GM12878 (cell line): ENCODE measurements at regions not wholly inside any gene's neighbourhood (a gene's known extent, or its start where the extent isn't known, plus 50 kb on each side); places are given as distances from the start of the nearest gene placed in this dataset.

Source experiments
- ATAC-seq: fragments of 200-7000 bp; cut with Tn5 transposase; 3 replicates; pipeline ENCODE4 v1.9.1; 2020; ENCODE audit warnings: mild to moderate bottlenecking, moderate library complexity
- BruUV-seq: library from RNA; stranded (reverse); fragments of 400-500 nt; replicated peaks from 2 replicates; lab custom pipeline; 2021; lab: Mats Ljungman, UMichigan
- CTCF ChIA-PET: fragments of 300-600 bp; sonication (Branson Sonifier 250); formaldehyde crosslinking; extraction: SDS; loops from one replicate; lab custom pipeline; 2021; ENCODE audit warnings: inconsistent platforms; lab: Yijun Ruan, JAX
- POLR2A ChIA-PET: fragments of 350-600 bp; formaldehyde crosslinking; extraction: SDS; loops from one replicate; lab custom pipeline; 2021; ENCODE audit warnings: inconsistent platforms; lab: Charles Lee
- RAD21 ChIA-PET: fragments of 300-600 bp; sonication (Branson Sonifier 250); formaldehyde crosslinking; loops from one replicate; lab custom pipeline; 2023; ENCODE audit warnings: antibody characterized with exemption; ENCODE audit not compliant: unreplicated experiment; lab: Charles Lee
- SMC1A ChIA-PET: fragments of 300-600 bp; sonication (Branson Sonifier 250); formaldehyde crosslinking; loops from one replicate; lab custom pipeline; 2023; ENCODE audit not compliant: unreplicated experiment, uncharacterized antibody; lab: Charles Lee
- DNase-seq: peaks from one replicate; pipeline ENCODE4 v3.0.0-alpha.2; 2011; ENCODE audit warnings: low read depth, low spot score
- FAIRE-seq: peaks from 3 replicates; lab custom pipeline; 2011; peaks lifted over from hg19 to GRCh38; lab: Jason Lieb, UNC
- H2AFZ ChIP-seq: 2 replicates; pipeline ENCODE4 v1.6.0; 2011; ENCODE audit warnings: low read depth, low read length, control low read depth; ENCODE audit not compliant: control insufficient read depth
- H3K27ac ChIP-seq: 2 replicates; pipeline ENCODE4 v1.5.1; 2011; ENCODE audit warnings: control low read depth; ENCODE audit not compliant: control insufficient read depth, insufficient read depth
- H3K27me3 ChIP-seq, 2 experiments: replicated peaks in 1 of 2; 2 replicates each; pipeline versions ENCODE4 v1.6.0 to v1.6.1; 2011; ENCODE audit warnings: low read length in 1 of 2; ENCODE audit not compliant: control insufficient read depth in 2 of 2, insufficient read depth in 2 of 2
- H3K36me3 ChIP-seq, 2 experiments: 2 replicates each; pipeline ENCODE4 v1.5.1; 2011; ENCODE audit warnings: low read length in 1 of 2; ENCODE audit not compliant: control insufficient read depth in 2 of 2, insufficient read depth in 2 of 2
- H3K4me1 ChIP-seq: 2 replicates; pipeline ENCODE4 v1.6.1; 2011; ENCODE audit warnings: mild to moderate bottlenecking, low read length, moderate library complexity, mixed read lengths; ENCODE audit not compliant: control insufficient read depth, insufficient read depth
- H3K4me2 ChIP-seq: 2 replicates; pipeline ENCODE4 v1.6.0; 2011; ENCODE audit warnings: control low read depth; ENCODE audit not compliant: control insufficient read depth, insufficient read depth
- H3K4me3 ChIP-seq: fragments of 200-600 bp; sonication (generic); 2 replicates; pipeline ENCODE4 v1.5.1; 2016
- H3K79me2 ChIP-seq: 2 replicates; pipeline ENCODE4 v1.6.0; 2011; ENCODE audit warnings: low read length; ENCODE audit not compliant: control insufficient read depth, insufficient read depth
- H3K9ac ChIP-seq: 2 replicates; pipeline ENCODE4 v1.8.0; 2011; ENCODE audit warnings: low read length, control low read depth, mixed read lengths; ENCODE audit not compliant: control insufficient read depth, insufficient read depth
- H3K9me3 ChIP-seq: replicated peaks from 3 replicates; pipeline ENCODE4 v1.5.1; 2011; ENCODE audit warnings: mild to moderate bottlenecking, low read length; ENCODE audit not compliant: control insufficient read depth, insufficient read depth
- H4K20me1 ChIP-seq: 2 replicates; pipeline ENCODE4 v1.6.0; 2011; ENCODE audit not compliant: control insufficient read depth, insufficient read depth
- ELK1 ChIP-seq: IDR thresholded peaks from 2 replicates; pipeline ENCODE4 v1.6.1; 2012; ENCODE audit warnings: low read depth, low read length, improper control_type of control experiment
- IKZF2 ChIP-seq, 2 experiments: fragments of 450-650 bp; IDR thresholded peaks; 2 replicates each; pipeline ENCODE4 v1.6.1; 2017; ENCODE audit warnings: mild to moderate bottlenecking in 2 of 2, moderate library complexity in 2 of 2
- MLLT1 ChIP-seq: fragments of 450-650 bp; IDR thresholded peaks from 2 replicates; pipeline ENCODE4 v1.6.1; 2016; ENCODE audit warnings: mild to moderate bottlenecking
- RUNX3 ChIP-seq: IDR thresholded peaks from 2 replicates; pipeline ENCODE4 v1.6.1; 2012; ENCODE audit warnings: low read length, inconsistent platforms
- SP1 ChIP-seq: IDR thresholded peaks from one replicate; pipeline ENCODE4 v1.6.1; 2011; ENCODE audit warnings: low read depth, low read length
- SPI1 ChIP-seq: IDR thresholded peaks from 2 replicates; pipeline ENCODE4 v1.6.1; 2011; ENCODE audit warnings: low read depth, mild to moderate bottlenecking, low read length, moderate library complexity, borderline replicate concordance; ENCODE audit not compliant: insufficient read depth
- STAT1 ChIP-seq: fragments of 450-650 bp; conservative IDR thresholded peaks from 2 replicates; pipeline ENCODE4 v1.6.1; 2014; ENCODE audit warnings: antibody characterized with exemption, mild to moderate bottlenecking
- TAF1 ChIP-seq: IDR thresholded peaks from 2 replicates; pipeline ENCODE4 v1.6.1; 2011; ENCODE audit warnings: mild to moderate bottlenecking, low read depth, low read length, borderline replicate concordance
- ZBED1 ChIP-seq: IDR thresholded peaks from 2 replicates; pipeline ENCODE4 v1.6.1; 2016; ENCODE audit warnings: borderline replicate concordance
- WGBS: methylation state at CpG from one replicate; pipeline ENCODE4 v1.1.6; 2016; ENCODE audit warnings: low lambda C conversion rate; ENCODE audit not compliant: insufficient replicate concordance, insufficient coverage; ENCODE audit errors: missing lambda C conversion rate; 5-methylcytosine and 5-hydroxymethylcytosine counted together
- in situ Hi-C: fragments of 300-500 bp; cut with MboI; formaldehyde crosslinking; loops from 9 replicates; pipeline ENCODE4 v1.14.3; 2018; ENCODE audit warnings: mixed read lengths
- intact Hi-C: fragments of 100-400 bp; cut with micrococcal nuclease; formaldehyde crosslinking; loops from one replicate; pipeline ENCODE4 v1.14.2; 2022; ENCODE audit not compliant: unreplicated experiment

- no peak for TF ChIP-seq STAT1
- peak; percentile 54 to 65; a peak in 3 of 4 replicates for TF ChIP-seq IKZF2 (IDR thresholded peaks at IDR 0.05)
- TF ChIP-seq, all 136 proteins: peak for 22
These were observed 117.3 kb upstream of the IRF2BP2 start (continued) for GRCh38 chr1:234727018-234727940.

GRCh38 chr1:234726359-234726943 is 116.5 kb upstream of the IRF2BP2 start:
- H3K4me3 ChIP-seq = peak overlapping the region; percentile 5; the same call in 1 of the 2 replicates
- intact Hi-C loops (loop anchor here (2.0 kb wide), 1 partner anchor 356 kb away; no protein-coding TSS in a partner anchor), in situ Hi-C loops (loop anchor here (5.0 to 25.0 kb wide), 2 partner anchors 111 to 114 kb away; partner anchors contain the start of gene IRF2BP2)
- DNase-seq = no peak
- ChIA-PET RAD21 (interaction anchor here (0.8 to 8.0 kb wide), 13 partner anchors 24 to 253 kb away, joined by 3 to 128 read pairs (median 15); partner anchors contain the start of gene IRF2BP2), CTCF (interaction anchor here (1.5 to 3.2 kb wide), 3 partner anchors 25 to 126 kb away, joined by 4 to 10 read pairs (median 5); no protein-coding TSS in a partner anchor), SMC1A (interaction anchor here (0.7 to 15.6 kb wide), 23 partner anchors 11 to 357 kb away, joined by 3 to 255 read pairs (median 4); partner anchors contain the start of gene IRF2BP2), POLR2A (interaction anchor here (0.7 to 6.0 kb wide), 11 partner anchors 9 to 349 kb away, joined by 3 to 73 read pairs (median 4); partner anchors contain the start of gene IRF2BP2)
- H3K79me2 ChIP-seq = no peaks in the 10 kb centered on the region
- H3K27ac ChIP-seq = peak overlapping the region; percentile 94
- H3K36me3 ChIP-seq = no peaks in the 10 kb centered on the region
- TF ChIP-seq ZBED1 (no peak), MLLT1 (peak; percentile 86), SP1 (no peak), SPI1 (no peak), RUNX3 (no peak), TAF1 (0 out of 2 replicates have a peak, but pooled peaks have one; percentile 3), ELK1 (no peak)
- H4K20me1 ChIP-seq = no peaks in the 10 kb centered on the region
- BruUV-seq = no TSS peak
- H2AFZ ChIP-seq = no peak overlapping the region
- no peaks in the 10 kb centered on the region for H3K27me3 ChIP-seq
- H3K4me1 ChIP-seq = peaks cover 74% of the 10 kb centered on the region
- H3K4me2 ChIP-seq = peak overlapping the region; percentile 80
- H3K9me3 ChIP-seq = no peaks in the 10 kb centered on the region
- peak overlapping the region; percentile 37 for H3K9ac ChIP-seq
- no peak for FAIRE-seq
- ATAC-seq = no peak
- WGBS = 92% methylated on average over 12 of the region's 12 CpGs
